GM19023 (cell line): ENCODE measurements at regions not wholly inside any gene's neighbourhood (a gene's known extent, or its start where the extent isn't known, plus 50 kb on each side); places are given as distances from the start of the nearest gene placed in this dataset.

Source experiments
- ATAC-seq: cut with Tn5 transposase; IDR thresholded peaks from one replicate; pipeline ENCODE4 v1.9.1; 2021; ENCODE audit warnings: mild to moderate bottlenecking, moderate library complexity; ENCODE audit not compliant: unreplicated experiment

GRCh38 chr1:221944247-221944870, 202.5 kb upstream of the DUSP10 start:
- no peak for ATAC-seq

GRCh38 chr1:221940631-221941030, 198.7 kb upstream of the DUSP10 start:
- ATAC-seq: no peak

- ATAC-seq: peak; percentile 86
These were observed 197.7 kb upstream of the DUSP10 start for GRCh38 chr1:221939607-221940006.

- ATAC-seq: no peak
These were observed 195.5 kb upstream of the DUSP10 start for GRCh38 chr1:221937155-221937953.

GRCh38 chr1:221933814-221934213, 191.9 kb upstream of the DUSP10 start:
- ATAC-seq: no peak

GRCh38 chr1:221926441-221926840, 184.6 kb upstream of the DUSP10 start:
- no peak for ATAC-seq

GRCh38 chr1:221925947-221926346, 184.1 kb upstream of the DUSP10 start:
- no peak for ATAC-seq

- no peak for ATAC-seq
These were observed 182.2 kb upstream of the DUSP10 start for GRCh38 chr1:221923929-221924598.

GRCh38 chr1:221921936-221922335, 180.0 kb upstream of the DUSP10 start:
- no peak for ATAC-seq

GRCh38 chr1:221919743-221920142, 177.9 kb upstream of the DUSP10 start:
- no peak for ATAC-seq

- no peak for ATAC-seq
These were observed 177.5 kb upstream of the DUSP10 start for GRCh38 chr1:221919341-221919740.

GRCh38 chr1:221916176-221916575, 174.3 kb upstream of the DUSP10 start:
- no peak for ATAC-seq

- ATAC-seq: no peak
These were observed 173.9 kb upstream of the DUSP10 start for GRCh38 chr1:221915764-221916163.

- ATAC-seq: no peak
These were observed 171.5 kb upstream of the DUSP10 start for GRCh38 chr1:221913351-221913892.

- ATAC-seq: no peak
These were observed 170.3 kb upstream of the DUSP10 start for GRCh38 chr1:221912230-221912629.

GRCh38 chr1:221911714-221912113, 169.8 kb upstream of the DUSP10 start:
- no peak for ATAC-seq

- no peak for ATAC-seq
These were observed 168.3 kb upstream of the DUSP10 start for GRCh38 chr1:221910222-221910621.

GRCh38 chr1:221908573-221908972, 166.7 kb upstream of the DUSP10 start:
- no peak for ATAC-seq

- no peak for ATAC-seq
These were observed 165.5 kb upstream of the DUSP10 start for GRCh38 chr1:221907166-221907932.

GRCh38 chr1:221905802-221906201, 163.9 kb upstream of the DUSP10 start:
- no peak for ATAC-seq

- no peak for ATAC-seq
These were observed 162.4 kb upstream of the DUSP10 start for GRCh38 chr1:221904319-221904718.
